ENCODE measurements at regions not wholly inside any gene's neighbourhood (a gene's known extent, or its start where the extent isn't known, plus 50 kb on each side); places are given as distances from the start of the nearest gene placed in this dataset.

DNA sequence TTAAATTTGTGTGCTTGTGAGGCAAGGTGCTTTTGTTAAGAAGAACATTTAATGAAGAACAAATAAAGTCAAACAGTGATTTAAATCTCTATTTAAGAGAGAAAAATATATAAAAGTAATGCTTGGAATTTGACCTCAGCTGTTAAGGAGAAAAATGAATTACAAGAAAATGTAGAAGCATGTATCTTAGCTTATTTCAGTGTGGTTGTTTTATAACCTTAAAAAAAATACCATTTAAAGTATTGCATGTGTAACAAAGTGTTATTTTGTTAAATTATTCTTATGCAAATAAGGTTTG lies 537.0 kb upstream of the SPRY2 start:
- no peaks in the 10 kb centered on the region for H3K9me3 Mint-ChIP-seq
- Histone ChIP-seq H3K27ac (ENCODE audit: low read depth in 1 of 2, low read length in 2 of 2) (no peak overlapping the region), H3K79me2 (ENCODE audit: insufficient read depth, low read length) (no peaks in the 10 kb centered on the region), H3K4me2 (replicated peaks; ENCODE audit: extremely low read depth, low read length, poor library complexity, severe bottlenecking) (no peak overlapping the region), H4K20me1 (ENCODE audit: insufficient read depth, low read length) (no peaks in the 10 kb centered on the region), H3K4me3 (replicated peaks in 1 of 3; ENCODE audit: low read depth in 2 of 3, low read length in 3 of 3) (no peak overlapping the region), H3K27me3 (ENCODE audit: control insufficient read depth in 2 of 2, insufficient read depth in 2 of 2, low read length in 2 of 2) (no peaks in the 10 kb centered on the region), H3K9ac (ENCODE audit: insufficient read depth, low read length, poor library complexity, severe bottlenecking) (no peak overlapping the region), H3K9me3 (replicated peaks in 1 of 2; ENCODE audit: control insufficient read depth in 1 of 2, insufficient read depth in 1 of 2, low read length in 2 of 2) (no peaks in the 10 kb centered on the region), H3K4me1 (ENCODE audit: control insufficient read depth in 1 of 2, insufficient read depth in 2 of 2, low read length in 2 of 2) (peaks cover 0 to 5% of the 10 kb centered on the region in 2 donors), H3K36me3 (replicated peaks in 1 of 2; ENCODE audit: control insufficient read depth in 1 of 2, insufficient read depth in 2 of 2, low read length in 2 of 2) (no peaks in the 10 kb centered on the region), H2AFZ (ENCODE audit: insufficient read depth, low read depth, low read length, poor library complexity, severe bottlenecking) (no peak overlapping the region)
- no peak overlapping the region for H3K4me3 Mint-ChIP-seq
- TF ChIP-seq, protein P1, sequence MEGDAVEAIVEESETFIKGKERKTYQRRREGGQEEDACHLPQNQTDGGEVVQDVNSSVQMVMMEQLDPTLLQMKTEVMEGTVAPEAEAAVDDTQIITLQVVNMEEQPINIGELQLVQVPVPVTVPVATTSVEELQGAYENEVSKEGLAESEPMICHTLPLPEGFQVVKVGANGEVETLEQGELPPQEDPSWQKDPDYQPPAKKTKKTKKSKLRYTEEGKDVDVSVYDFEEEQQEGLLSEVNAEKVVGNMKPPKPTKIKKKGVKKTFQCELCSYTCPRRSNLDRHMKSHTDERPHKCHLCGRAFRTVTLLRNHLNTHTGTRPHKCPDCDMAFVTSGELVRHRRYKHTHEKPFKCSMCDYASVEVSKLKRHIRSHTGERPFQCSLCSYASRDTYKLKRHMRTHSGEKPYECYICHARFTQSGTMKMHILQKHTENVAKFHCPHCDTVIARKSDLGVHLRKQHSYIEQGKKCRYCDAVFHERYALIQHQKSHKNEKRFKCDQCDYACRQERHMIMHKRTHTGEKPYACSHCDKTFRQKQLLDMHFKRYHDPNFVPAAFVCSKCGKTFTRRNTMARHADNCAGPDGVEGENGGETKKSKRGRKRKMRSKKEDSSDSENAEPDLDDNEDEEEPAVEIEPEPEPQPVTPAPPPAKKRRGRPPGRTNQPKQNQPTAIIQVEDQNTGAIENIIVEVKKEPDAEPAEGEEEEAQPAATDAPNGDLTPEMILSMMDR (IDR thresholded peaks at IDR 0.05): no peak
- H3K36me3 Mint-ChIP-seq: no peaks in the 10 kb centered on the region
- H3K27me3 Mint-ChIP-seq (ENCODE audit: low read depth in 3 of 3): peaks cover 0 to 2% (median 0%) of the 10 kb centered on the region in 3 donors
- intact Hi-C loops (cut with micrococcal nuclease): no loop called here
- no peak for DNase-seq
- H3K27ac Mint-ChIP-seq: no peak overlapping the region
- H3K4me1 Mint-ChIP-seq: peaks cover 8% of the 10 kb centered on the region

DNA sequence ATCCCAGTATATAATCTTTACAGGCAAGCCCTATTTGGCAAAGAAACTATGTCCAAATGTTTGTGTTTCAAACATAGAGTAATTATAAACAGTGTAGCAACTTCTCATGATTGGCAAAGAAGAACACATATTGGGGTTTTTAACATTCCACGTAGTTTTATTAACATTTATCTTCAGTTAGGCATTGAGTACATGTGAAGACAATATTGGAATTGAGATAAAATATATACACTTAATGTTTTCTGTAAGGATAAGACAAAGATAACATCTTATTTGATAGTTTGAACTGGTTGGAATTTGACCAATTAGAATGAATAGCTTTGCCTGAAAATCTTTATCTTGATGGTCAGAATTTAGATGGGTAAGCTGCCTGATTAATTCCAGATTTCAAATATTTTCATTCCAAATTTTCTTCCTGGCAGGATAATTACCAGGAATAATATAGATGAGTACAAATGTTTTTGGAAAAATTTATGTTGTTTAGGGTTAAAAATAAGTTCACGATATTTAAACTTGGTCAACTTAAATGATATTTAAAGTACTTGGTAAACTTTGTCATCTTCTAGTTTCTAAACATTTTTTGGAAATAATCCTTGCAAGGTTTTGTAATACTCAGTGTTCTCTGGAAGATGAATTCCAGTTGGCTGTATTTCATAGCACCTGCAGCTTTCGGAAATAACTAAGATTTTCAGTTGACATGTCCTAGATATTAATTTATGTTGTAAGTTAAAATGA lies 536.5 kb upstream of the SPRY2 start:
- no peak for DNase-seq
- Histone ChIP-seq H3K9ac (ENCODE audit: insufficient read depth, low read length, poor library complexity, severe bottlenecking) (no peak overlapping the region), H2AFZ (ENCODE audit: insufficient read depth, low read depth, low read length, poor library complexity, severe bottlenecking) (no peak overlapping the region), H3K27me3 (ENCODE audit: control insufficient read depth in 2 of 2, insufficient read depth in 2 of 2, low read length in 2 of 2) (no peaks in the 10 kb centered on the region), H3K9me3 (replicated peaks in 1 of 2; ENCODE audit: control insufficient read depth in 1 of 2, insufficient read depth in 1 of 2, low read length in 2 of 2) (no peaks in the 10 kb centered on the region), H3K4me1 (ENCODE audit: control insufficient read depth in 1 of 2, insufficient read depth in 2 of 2, low read length in 2 of 2) (peaks cover 0 to 5% of the 10 kb centered on the region in 2 donors), H3K27ac (ENCODE audit: low read depth in 1 of 2, low read length in 2 of 2) (no peak overlapping the region), H4K20me1 (ENCODE audit: insufficient read depth, low read length) (no peaks in the 10 kb centered on the region), H3K4me3 (replicated peaks in 1 of 3; ENCODE audit: low read depth in 2 of 3, low read length in 3 of 3) (no peak overlapping the region), H3K4me2 (replicated peaks; ENCODE audit: extremely low read depth, low read length, poor library complexity, severe bottlenecking) (no peak overlapping the region), H3K79me2 (ENCODE audit: insufficient read depth, low read length) (no peaks in the 10 kb centered on the region), H3K36me3 (replicated peaks in 1 of 2; ENCODE audit: control insufficient read depth in 1 of 2, insufficient read depth in 2 of 2, low read length in 2 of 2) (no peaks in the 10 kb centered on the region)
- H3K27ac Mint-ChIP-seq: no peak overlapping the region
- intact Hi-C loops (cut with micrococcal nuclease): no loop called here
- 80% methylated on average over 1 of the region's 3 CpGs for WGBS (ENCODE audit: insufficient coverage)
- peaks cover 8% of the 10 kb centered on the region for H3K4me1 Mint-ChIP-seq
- no peaks in the 10 kb centered on the region for H3K9me3 Mint-ChIP-seq
- H3K4me3 Mint-ChIP-seq: no peak overlapping the region
- TF ChIP-seq, protein P1 (IDR thresholded peaks at IDR 0.05): no peak
- H3K27me3 Mint-ChIP-seq (ENCODE audit: low read depth in 3 of 3): peaks cover 0 to 2% (median 0%) of the 10 kb centered on the region in 3 donors
- H3K36me3 Mint-ChIP-seq: no peaks in the 10 kb centered on the region

Data from CD14-positive monocyte (primary cell).